ENCODE measurements at regions not wholly inside any gene's neighbourhood (a gene's known extent, or its start where the extent isn't known, plus 50 kb on each side); places are given as distances from the start of the nearest gene placed in this dataset.
"Not testable (repeated sequence)": the region's sequence is repeated elsewhere in the genome, so short reads cannot be mapped to it uniquely, and the experiment has no call there.

- no peak for DNase-seq
- TF ChIP-seq GATA1 (IDR thresholded peaks at IDR 0.05; ENCODE audit: low read depth, low read length) (no peak), POLR2A (IDR thresholded peaks at IDR 0.05; ENCODE audit: low read length) (no peak)
Observed at GRCh38 chr6:1475174-1475573, 85.8 kb downstream of the FOXF2 start.

DNA sequence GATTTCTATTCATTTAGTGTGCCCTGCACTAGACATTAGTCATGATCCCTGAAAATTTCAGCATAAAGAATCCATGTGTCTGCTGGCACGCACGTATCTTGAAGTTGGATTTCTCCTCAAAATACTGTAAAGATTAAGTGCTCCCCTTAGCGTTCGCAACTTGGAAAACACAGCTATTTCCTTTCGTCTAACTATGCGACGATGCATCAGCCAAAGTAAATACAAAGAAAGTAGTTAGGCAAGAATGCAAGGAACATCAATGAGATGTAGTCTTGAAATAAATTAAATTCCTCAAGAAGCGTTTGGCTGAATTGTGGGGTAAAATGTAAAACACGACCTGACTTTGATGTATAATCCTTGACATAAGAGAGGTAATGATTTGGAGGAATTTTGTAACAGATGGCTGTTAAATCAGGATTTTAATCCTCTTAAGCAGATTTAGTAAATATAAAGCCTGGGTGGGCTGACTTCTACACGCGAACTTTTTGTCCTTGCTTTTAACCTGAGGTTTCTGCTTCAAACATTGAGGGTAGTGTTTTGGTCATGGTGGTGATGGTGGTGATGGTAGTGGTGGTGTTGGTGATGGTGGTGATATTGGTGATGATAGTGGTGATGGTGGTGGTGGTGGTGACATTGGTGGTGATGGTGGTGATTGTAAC lies 88.2 kb downstream of the FOXF2 start:
- TF ChIP-seq POLR2A (IDR thresholded peaks at IDR 0.05; ENCODE audit: low read length) (no peak), GATA1 (IDR thresholded peaks at IDR 0.05; ENCODE audit: low read depth, low read length) (no peak)
- DNase-seq = no peak

- DNase-seq = not testable (repeated sequence)
Observed at GRCh38 chr6:1478163-1478826, 88.9 kb downstream of the FOXF2 start.

GRCh38 chr6:1479095-1479494 lies 89.7 kb downstream of the FOXF2 start:
- no peak for DNase-seq
- TF ChIP-seq POLR2A (IDR thresholded peaks at IDR 0.05; ENCODE audit: low read length) (no peak), GATA1 (IDR thresholded peaks at IDR 0.05; ENCODE audit: low read depth, low read length) (no peak)

- no peak for DNase-seq
- TF ChIP-seq POLR2A (IDR thresholded peaks at IDR 0.05; ENCODE audit: low read length) (no peak), GATA1 (IDR thresholded peaks at IDR 0.05; ENCODE audit: low read depth, low read length) (no peak)
Observed at GRCh38 chr6:1479601-1480221, 90.3 kb downstream of the FOXF2 start.

- DNase-seq = no peak
- TF ChIP-seq POLR2A (IDR thresholded peaks at IDR 0.05; ENCODE audit: low read length) (no peak), GATA1 (IDR thresholded peaks at IDR 0.05; ENCODE audit: low read depth, low read length) (no peak)
Observed at GRCh38 chr6:1481286-1481685, 91.9 kb downstream of the FOXF2 start.

DNA sequence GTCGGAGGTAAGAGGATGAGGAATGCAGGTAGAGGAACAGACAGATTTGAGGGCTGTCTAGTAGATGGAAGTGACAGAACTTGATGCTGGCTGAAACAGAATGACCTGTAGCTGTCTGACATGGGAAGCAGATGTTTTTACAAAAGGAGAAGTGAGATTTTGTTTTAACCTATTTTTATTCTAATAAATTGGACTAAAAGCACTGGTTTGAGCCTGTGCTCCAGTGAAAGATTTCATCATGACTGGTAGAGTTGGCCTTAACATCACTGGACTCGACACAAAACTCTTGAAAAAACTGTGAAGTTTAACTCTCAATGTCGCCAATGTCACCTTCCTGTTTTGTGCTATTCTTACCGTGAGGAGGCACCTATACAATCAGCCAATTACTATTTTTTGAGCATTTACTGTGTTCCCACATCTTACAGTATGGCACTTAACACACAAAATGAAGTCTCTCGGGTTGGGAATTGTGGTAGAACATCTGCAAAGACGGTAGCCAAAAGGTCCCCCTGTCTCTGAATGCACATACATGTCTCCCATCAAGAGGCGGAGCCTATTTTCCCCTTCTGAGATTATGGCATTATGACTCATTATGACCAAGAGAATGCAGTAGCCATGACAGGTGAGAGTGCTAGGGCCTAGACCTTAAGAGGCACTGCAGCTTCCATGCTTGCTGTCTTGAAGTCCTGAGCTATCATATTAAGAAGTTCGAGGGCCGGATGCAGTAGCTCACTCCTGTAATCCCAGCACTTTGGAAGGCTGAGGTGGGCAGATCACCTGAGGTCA lies 93.2 kb downstream of the FOXF2 start:
- TF ChIP-seq POLR2A (IDR thresholded peaks at IDR 0.05; ENCODE audit: low read length) (no peak), GATA1 (IDR thresholded peaks at IDR 0.05; ENCODE audit: low read depth, low read length) (no peak)
- no peak for DNase-seq

DNA sequence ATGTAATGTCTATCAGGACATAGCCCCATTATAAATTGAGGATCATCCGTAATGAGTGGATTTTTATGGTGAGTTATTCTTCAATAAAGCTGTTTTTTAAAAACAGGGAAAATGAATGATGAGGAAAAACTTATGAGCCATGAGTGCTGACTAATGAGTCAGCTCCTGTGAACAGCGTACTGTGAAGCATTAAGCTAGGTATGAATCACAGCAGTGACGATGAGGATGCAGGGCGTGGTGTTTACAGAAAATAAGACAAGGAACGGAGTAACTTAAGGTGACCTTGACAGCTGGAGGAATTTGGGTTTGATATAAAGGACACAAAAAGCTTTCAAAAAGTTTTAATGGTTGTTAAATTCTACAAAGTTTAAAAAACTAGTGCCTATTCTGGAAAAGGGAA lies 96.3 kb downstream of the FOXF2 start:
- no peak for DNase-seq
- TF ChIP-seq POLR2A (IDR thresholded peaks at IDR 0.05; ENCODE audit: low read length) = no peak

GRCh38 chr6:1486387-1486786 lies 97.0 kb downstream of the FOXF2 start:
- no peak for DNase-seq
- TF ChIP-seq POLR2A (IDR thresholded peaks at IDR 0.05; ENCODE audit: low read length) (no peak), GATA1 (IDR thresholded peaks at IDR 0.05; ENCODE audit: low read depth, low read length) (no peak)

GRCh38 chr6:1487239-1487638 lies 97.9 kb downstream of the FOXF2 start:
- TF ChIP-seq GATA1 (IDR thresholded peaks at IDR 0.05; ENCODE audit: low read depth, low read length) = no peak
- no peak for TF ChIP-seq POLR2A (IDR thresholded peaks at IDR 0.05; ENCODE audit: low read length)
- DNase-seq = no peak

- TF ChIP-seq GATA1 (IDR thresholded peaks at IDR 0.05; ENCODE audit: low read depth, low read length) = no peak
- no peak for DNase-seq
Observed at GRCh38 chr6:1491025-1491424, 101.6 kb downstream of the FOXF2 start.

- TF ChIP-seq GATA1 (IDR thresholded peaks at IDR 0.05; ENCODE audit: low read depth, low read length) = no peak
- TF ChIP-seq POLR2A (IDR thresholded peaks at IDR 0.05; ENCODE audit: low read length) = no peak
- DNase-seq = no peak
Observed at GRCh38 chr6:1491591-1492319, 102.4 kb downstream of the FOXF2 start.

DNA sequence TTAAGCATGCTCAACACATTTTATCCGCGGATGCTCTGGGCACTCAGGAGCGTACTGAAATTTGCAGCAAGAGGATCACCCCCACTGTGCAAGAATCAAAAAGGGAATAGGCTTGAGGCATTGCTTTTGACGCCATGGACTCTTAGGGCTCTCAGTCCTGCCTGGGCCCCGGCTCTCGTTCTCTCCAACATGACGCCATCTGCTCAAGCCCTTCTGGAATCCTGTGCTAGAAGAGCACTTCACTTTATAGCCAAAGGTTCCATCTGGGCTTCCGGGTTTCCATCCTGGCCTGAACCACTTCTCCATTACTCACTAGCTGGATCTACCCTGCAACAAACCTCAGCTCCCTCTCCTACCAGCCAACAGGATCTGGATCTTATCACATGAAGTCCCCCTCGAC lies 105.3 kb downstream of the FOXF2 start:
- no peak for DNase-seq
- no peak for TF ChIP-seq GATA1 (IDR thresholded peaks at IDR 0.05; ENCODE audit: low read depth, low read length)
- TF ChIP-seq POLR2A (IDR thresholded peaks at IDR 0.05; ENCODE audit: low read length) = no peak

GRCh38 chr6:1495344-1495743 lies 106.0 kb downstream of the FOXF2 start:
- TF ChIP-seq GATA1 (IDR thresholded peaks at IDR 0.05; ENCODE audit: low read depth, low read length) = no peak
- no peak for TF ChIP-seq POLR2A (IDR thresholded peaks at IDR 0.05; ENCODE audit: low read length)

More at GRCh38 chr6:1495344-1495743, 106.0 kb downstream of the FOXF2 start:
- no peak for DNase-seq
